ENCODE measurements at regions not wholly inside any gene's neighbourhood (a gene's known extent, or its start where the extent isn't known, plus 50 kb on each side); places are given as distances from the start of the nearest gene placed in this dataset.

- intact Hi-C loops (cut with micrococcal nuclease; ENCODE audit: unreplicated experiment), result loop anchor here (5.0 to 10.0 kb wide), 3 partner anchors 191 to 771 kb away; partner anchors contain the start of gene CYP26B1
- BruUV-seq (replicated peaks), result no TSS peak
- no peaks in the 10 kb centered on the region for H3K4me1 ChIP-seq (ENCODE audit: insufficient read depth, low read length, poor library complexity, severe bottlenecking)
- no peaks in the 10 kb centered on the region for H3K9me3 ChIP-seq (ENCODE audit: low read depth, low read length, poor library complexity, severe bottlenecking)
- no peaks in the 10 kb centered on the region for H3K36me3 ChIP-seq (ENCODE audit: insufficient read depth, low read length, poor library complexity, severe bottlenecking)
- no peaks in the 10 kb centered on the region for H3K27me3 ChIP-seq (replicated peaks; ENCODE audit: insufficient read depth, low read depth, low read length, poor library complexity)
- CTCF ChIA-PET, result no interaction called here
- TF ChIP-seq EZH2 (IDR thresholded peaks at IDR 0.05; ENCODE audit: borderline replicate concordance, low read depth, low read length, poor library complexity, severe bottlenecking), result no peak
- TF ChIP-seq CTCF (conservative IDR thresholded peaks at IDR 0.05; ENCODE audit: low read depth, low read length), result no peak
- no peak for DNase-seq (ENCODE audit: low spot score)
- H3K27ac ChIP-seq (ENCODE audit: low read depth, low read length, poor library complexity, severe bottlenecking), result no peak overlapping the region
- H3K4me3 ChIP-seq (ENCODE audit: low read depth, low read length, poor library complexity, severe bottlenecking), result no peak overlapping the region
- POLR2A ChIA-PET (ENCODE audit: low non-redundant PET), result no interaction called here
These were observed 344.3 kb downstream of the CYP26B1 start for GRCh38 chr2:71803398-71803797.

GRCh38 chr2:71802556-71802955, 345.1 kb downstream of the CYP26B1 start:
- no TSS peak for BruUV-seq (replicated peaks)
- DNase-seq (ENCODE audit: low spot score), result no peak
- Histone ChIP-seq H3K27me3 (replicated peaks; ENCODE audit: insufficient read depth, low read depth, low read length, poor library complexity) (no peaks in the 10 kb centered on the region), H3K9me3 (ENCODE audit: low read depth, low read length, poor library complexity, severe bottlenecking) (no peaks in the 10 kb centered on the region), H3K4me3 (ENCODE audit: low read depth, low read length, poor library complexity, severe bottlenecking) (no peak overlapping the region), H3K4me1 (ENCODE audit: insufficient read depth, low read length, poor library complexity, severe bottlenecking) (no peaks in the 10 kb centered on the region), H3K36me3 (ENCODE audit: insufficient read depth, low read length, poor library complexity, severe bottlenecking) (no peaks in the 10 kb centered on the region), H3K27ac (ENCODE audit: low read depth, low read length, poor library complexity, severe bottlenecking) (no peak overlapping the region)
- CTCF ChIA-PET, result no interaction called here
- POLR2A ChIA-PET (ENCODE audit: low non-redundant PET), result no interaction called here
- TF ChIP-seq EZH2 (IDR thresholded peaks at IDR 0.05; ENCODE audit: borderline replicate concordance, low read depth, low read length, poor library complexity, severe bottlenecking) (no peak), CTCF (conservative IDR thresholded peaks at IDR 0.05; ENCODE audit: low read depth, low read length) (no peak)
- intact Hi-C loops (cut with micrococcal nuclease; ENCODE audit: unreplicated experiment), result loop anchor here (5.0 to 10.0 kb wide), 3 partner anchors 192 to 772 kb away; partner anchors contain the start of gene CYP26B1

GRCh38 chr2:71801969-71802368, 345.7 kb downstream of the CYP26B1 start:
- no peaks in the 10 kb centered on the region for H3K9me3 ChIP-seq (ENCODE audit: low read depth, low read length, poor library complexity, severe bottlenecking)
- H3K4me3 ChIP-seq (ENCODE audit: low read depth, low read length, poor library complexity, severe bottlenecking), result no peak overlapping the region
- POLR2A ChIA-PET (ENCODE audit: low non-redundant PET), result no interaction called here
- no peaks in the 10 kb centered on the region for H3K27me3 ChIP-seq (replicated peaks; ENCODE audit: insufficient read depth, low read depth, low read length, poor library complexity)
- H3K27ac ChIP-seq (ENCODE audit: low read depth, low read length, poor library complexity, severe bottlenecking), result no peak overlapping the region
- peak; percentile 64 for DNase-seq (ENCODE audit: low spot score)
- peak; percentile 61 for TF ChIP-seq CTCF (conservative IDR thresholded peaks at IDR 0.05; ENCODE audit: low read depth, low read length)
- TF ChIP-seq EZH2 (IDR thresholded peaks at IDR 0.05; ENCODE audit: borderline replicate concordance, low read depth, low read length, poor library complexity, severe bottlenecking), result no peak
- no TSS peak for BruUV-seq (replicated peaks)
- intact Hi-C loops (cut with micrococcal nuclease; ENCODE audit: unreplicated experiment), result loop anchor here (5.0 to 10.0 kb wide), 3 partner anchors 193 to 773 kb away; partner anchors contain the start of gene CYP26B1
- no peaks in the 10 kb centered on the region for H3K4me1 ChIP-seq (ENCODE audit: insufficient read depth, low read length, poor library complexity, severe bottlenecking)
- CTCF ChIA-PET, result no interaction called here
- H3K36me3 ChIP-seq (ENCODE audit: insufficient read depth, low read length, poor library complexity, severe bottlenecking), result no peaks in the 10 kb centered on the region

All from A673 (cell line).